ENCODE measurements at regions not wholly inside any gene's neighbourhood (a gene's known extent, or its start where the extent isn't known, plus 50 kb on each side); places are given as distances from the start of the nearest gene placed in this dataset.
"Not testable (repeated sequence)": the region's sequence is repeated elsewhere in the genome, so short reads cannot be mapped to it uniquely, and the experiment has no call there.

DNA sequence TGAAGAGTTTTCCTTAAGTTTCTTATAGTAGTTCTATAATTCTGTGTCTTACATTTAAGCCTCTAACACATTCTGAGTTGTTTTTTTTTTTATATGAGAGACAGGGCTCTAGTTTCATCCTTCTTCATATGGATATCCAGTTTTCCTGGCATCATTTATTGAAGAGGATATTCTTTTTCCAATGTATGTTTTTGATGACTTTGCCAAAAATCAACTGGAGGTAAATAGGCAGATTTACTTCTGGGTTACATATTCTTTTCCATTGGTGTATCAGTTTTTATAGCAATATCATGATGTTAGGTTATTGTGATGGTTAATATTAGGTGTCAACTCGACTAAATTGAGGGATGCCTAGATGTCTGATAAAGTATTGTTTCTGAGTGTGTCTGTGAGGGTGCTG, 650.7 kb upstream of the GRID2 start:
- 8% methylated on average over 1 of the region's 1 CpG for WGBS (ENCODE audit: insufficient coverage, low coverage, low lambda C conversion rate, missing lambda C conversion rate)

GRCh38 chr4:91681091-91681490, 622.7 kb upstream of the GRID2 start:
- Histone ChIP-seq H3K27ac (no peak overlapping the region), H3K4me3 (no peak overlapping the region), H3K27me3 (no peaks in the 10 kb centered on the region), H3K36me3 (no peaks in the 10 kb centered on the region), H3K4me1 (no peaks in the 10 kb centered on the region), H3K9me3 (no peaks in the 10 kb centered on the region)
- intact Hi-C loops (cut with DNase I), result no loop called here
- DNase-seq (no peak), ATAC-seq (no peak)
- TF ChIP-seq CTCF (IDR thresholded peaks at IDR 0.05) (no peak), POLR2A (IDR thresholded peaks at IDR 0.05) (no peak)

More for the DNA sequence above, 650.7 kb upstream of the GRID2 start:
- DNase-seq, result no peak
- Histone ChIP-seq H3K9me3 (no peaks in the 10 kb centered on the region), H3K36me3 (no peaks in the 10 kb centered on the region), H3K27me3 (no peaks in the 10 kb centered on the region), H3K4me1 (no peaks in the 10 kb centered on the region), H3K27ac (no peak overlapping the region), H3K4me3 (no peak overlapping the region)
- intact Hi-C loops (cut with DNase I), result no loop called here
- no peak for TF ChIP-seq POLR2A (IDR thresholded peaks at IDR 0.05)
- no peak for TF ChIP-seq CTCF (IDR thresholded peaks at IDR 0.05)
- no peak for ATAC-seq

GRCh38 chr4:91681544-91681943, 622.2 kb upstream of the GRID2 start:
- no peak for ATAC-seq
- no peak for TF ChIP-seq CTCF (IDR thresholded peaks at IDR 0.05)
- TF ChIP-seq POLR2A (IDR thresholded peaks at IDR 0.05), result no peak
- no peaks in the 10 kb centered on the region for H3K36me3 ChIP-seq
- H3K4me1 ChIP-seq, result no peaks in the 10 kb centered on the region
- H3K27me3 ChIP-seq, result no peaks in the 10 kb centered on the region
- WGBS (ENCODE audit: insufficient coverage, low coverage, low lambda C conversion rate, missing lambda C conversion rate), result 23% methylated on average over 1 of the region's 1 CpG
- H3K9me3 ChIP-seq, result no peaks in the 10 kb centered on the region
- DNase-seq, result no peak
- intact Hi-C loops (cut with DNase I), result no loop called here
- H3K27ac ChIP-seq, result no peak overlapping the region
- H3K4me3 ChIP-seq, result no peak overlapping the region

GRCh38 chr4:91684955-91685354, 618.8 kb upstream of the GRID2 start:
- no peak for DNase-seq
- no peak overlapping the region for H3K27ac ChIP-seq
- no peaks in the 10 kb centered on the region for H3K9me3 ChIP-seq
- no peak for ATAC-seq
- H3K4me3 ChIP-seq, result no peak overlapping the region
- WGBS (ENCODE audit: insufficient coverage, low coverage, low lambda C conversion rate, missing lambda C conversion rate), result 26% methylated on average over 1 of the region's 1 CpG
- no peaks in the 10 kb centered on the region for H3K4me1 ChIP-seq
- no peaks in the 10 kb centered on the region for H3K27me3 ChIP-seq
- no peaks in the 10 kb centered on the region for H3K36me3 ChIP-seq
- intact Hi-C loops (cut with DNase I), result no loop called here
- TF ChIP-seq POLR2A (IDR thresholded peaks at IDR 0.05) (no peak), CTCF (IDR thresholded peaks at IDR 0.05) (no peak)

- Histone ChIP-seq H3K9me3 (no peaks in the 10 kb centered on the region), H3K27me3 (no peaks in the 10 kb centered on the region), H3K36me3 (no peaks in the 10 kb centered on the region), H3K27ac (no peak overlapping the region), H3K4me3 (no peak overlapping the region), H3K4me1 (no peaks in the 10 kb centered on the region)
- intact Hi-C loops (cut with DNase I), result no loop called here
- ATAC-seq (no peak), DNase-seq (no peak)
- no peak for TF ChIP-seq CTCF (IDR thresholded peaks at IDR 0.05)
- TF ChIP-seq POLR2A (IDR thresholded peaks at IDR 0.05), result no peak
These were observed 615.4 kb upstream of the GRID2 start for GRCh38 chr4:91688413-91688812.

DNA sequence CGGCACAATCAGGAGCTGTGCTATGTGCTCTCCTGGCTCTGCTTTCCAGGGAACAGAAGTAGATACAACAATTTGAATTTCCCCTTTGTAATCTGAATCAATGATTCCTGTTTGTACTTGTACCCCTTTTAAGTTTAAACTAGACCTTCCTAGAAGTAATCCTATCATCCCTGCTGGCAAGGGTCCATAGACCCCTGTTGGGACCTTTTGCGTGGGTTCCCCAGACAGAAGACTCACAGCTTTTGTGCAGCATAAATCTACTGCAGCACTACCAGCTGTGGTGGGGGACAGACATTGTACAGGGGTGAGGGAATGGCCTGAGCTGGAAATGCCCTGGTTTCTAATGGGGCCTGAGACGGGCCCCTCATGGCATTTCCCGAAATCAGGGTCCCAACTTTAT, 604.1 kb upstream of the GRID2 start:
- H3K4me1 ChIP-seq; H3K9me3 ChIP-seq; intact Hi-C loops (cut with DNase I); H3K27me3 ChIP-seq; H3K36me3 ChIP-seq; H3K4me3 ChIP-seq; DNase-seq; ATAC-seq; H3K27ac ChIP-seq: not testable (repeated sequence)
- WGBS (ENCODE audit: insufficient coverage, low coverage, low lambda C conversion rate, missing lambda C conversion rate), result 27% methylated on average over 4 of the region's 4 CpGs
